ENCODE measurements at regions not wholly inside any gene's neighbourhood (a gene's known extent, or its start where the extent isn't known, plus 50 kb on each side); places are given as distances from the start of the nearest gene placed in this dataset.

GRCh38 chr18:47434214-47434746, 182.8 kb upstream of the SKOR2 start:
- TF ChIP-seq POLR2AphosphoS5 (IDR thresholded peaks at IDR 0.05; ENCODE audit: low read depth, low read length) (no peak), SIN3A (IDR thresholded peaks at IDR 0.05; ENCODE audit: borderline replicate concordance, insufficient read depth, low read length) (no peak), REST (IDR thresholded peaks at IDR 0.05; ENCODE audit: insufficient read depth in 1 of 2, low read depth in 2 of 2, low read length in 2 of 2) (no peak), TAF1 (IDR thresholded peaks at IDR 0.05; ENCODE audit: borderline replicate concordance, insufficient read depth, low read length) (no peak), FOXP2 (optimal IDR thresholded peaks at IDR 0.05; ENCODE audit: borderline replicate concordance, extremely low read depth, extremely low read length, insufficient read depth) (no peak)

- no peak for TF ChIP-seq SIN3A (IDR thresholded peaks at IDR 0.05; ENCODE audit: borderline replicate concordance, insufficient read depth, low read length)
- no peak for TF ChIP-seq POLR2AphosphoS5 (IDR thresholded peaks at IDR 0.05; ENCODE audit: low read depth, low read length)
These were observed 176.6 kb upstream of the SKOR2 start for GRCh38 chr18:47427923-47428637.

GRCh38 chr18:47427072-47427471, 175.6 kb upstream of the SKOR2 start:
- TF ChIP-seq REST (IDR thresholded peaks at IDR 0.05; ENCODE audit: insufficient read depth in 1 of 2, low read depth in 2 of 2, low read length in 2 of 2) (no peak), TAF1 (IDR thresholded peaks at IDR 0.05; ENCODE audit: borderline replicate concordance, insufficient read depth, low read length) (no peak), SIN3A (IDR thresholded peaks at IDR 0.05; ENCODE audit: borderline replicate concordance, insufficient read depth, low read length) (no peak), POLR2AphosphoS5 (IDR thresholded peaks at IDR 0.05; ENCODE audit: low read depth, low read length) (no peak), FOXP2 (optimal IDR thresholded peaks at IDR 0.05; ENCODE audit: borderline replicate concordance, extremely low read depth, extremely low read length, insufficient read depth) (no peak)

- no peak for TF ChIP-seq TAF1 (IDR thresholded peaks at IDR 0.05; ENCODE audit: borderline replicate concordance, insufficient read depth, low read length)
- TF ChIP-seq POLR2AphosphoS5 (IDR thresholded peaks at IDR 0.05; ENCODE audit: low read depth, low read length), result no peak
- TF ChIP-seq FOXP2 (optimal IDR thresholded peaks at IDR 0.05; ENCODE audit: borderline replicate concordance, extremely low read depth, extremely low read length, insufficient read depth), result no peak
- TF ChIP-seq SIN3A (IDR thresholded peaks at IDR 0.05; ENCODE audit: borderline replicate concordance, insufficient read depth, low read length), result no peak
- TF ChIP-seq REST (IDR thresholded peaks at IDR 0.05; ENCODE audit: insufficient read depth in 1 of 2, low read depth in 2 of 2, low read length in 2 of 2), result no peak
These were observed 173.9 kb upstream of the SKOR2 start for GRCh38 chr18:47425365-47425764.

- TF ChIP-seq TAF1 (IDR thresholded peaks at IDR 0.05; ENCODE audit: borderline replicate concordance, insufficient read depth, low read length) (no peak), REST (IDR thresholded peaks at IDR 0.05; ENCODE audit: insufficient read depth in 1 of 2, low read depth in 2 of 2, low read length in 2 of 2) (no peak), SIN3A (IDR thresholded peaks at IDR 0.05; ENCODE audit: borderline replicate concordance, insufficient read depth, low read length) (no peak), FOXP2 (optimal IDR thresholded peaks at IDR 0.05; ENCODE audit: borderline replicate concordance, extremely low read depth, extremely low read length, insufficient read depth) (no peak)
These were observed 171.1 kb upstream of the SKOR2 start for GRCh38 chr18:47422524-47422923.

Data from PFSK-1 (cell line).